OCI-LY7 (cell line): ENCODE measurements at regions not wholly inside any gene's neighbourhood (a gene's known extent, or its start where the extent isn't known, plus 50 kb on each side); places are given as distances from the start of the nearest gene placed in this dataset.

ENCODE experiments used
- BruUV-seq: library from RNA; stranded (reverse); fragments of 400-500 nt; replicated peaks from 2 replicates; lab custom pipeline; 2021; lab: Mats Ljungman, UMichigan
- CTCF ChIA-PET: fragments of 300-600 bp; sonication (Branson Sonifier 250); formaldehyde crosslinking; loops from one replicate; lab custom pipeline; 2022; ENCODE audit warnings: antibody characterized with exemption; ENCODE audit not compliant: unreplicated experiment; lab: Charles Lee
- POLR2A ChIA-PET: fragments of 300-600 bp; sonication (Branson Sonifier 250); formaldehyde crosslinking; loops from one replicate; lab custom pipeline; 2022; ENCODE audit warnings: antibody characterized with exemption; lab: Charles Lee
- DNase-seq: peaks from one replicate; pipeline ENCODE4 v3.0.0-alpha.2; 2015; ENCODE audit warnings: low spot score
- H2AFZ ChIP-seq: fragments of 200-600 bp; sonication (generic), shearing (Covaris generic); 2 replicates; pipeline ENCODE4 v1.6.1; 2014; ENCODE audit warnings: mild to moderate bottlenecking, antibody characterized with exemption, low read length, moderate library complexity
- H3K27ac ChIP-seq: fragments of 200-600 bp; sonication (generic); 2 replicates; pipeline ENCODE4 v1.5.1; 2014; ENCODE audit warnings: mixed run types, low read depth, mild to moderate bottlenecking, moderate library complexity, low read length, inconsistent platforms; ENCODE audit not compliant: poor library complexity, severe bottlenecking
- H3K36me3 ChIP-seq: fragments of 200-600 bp; sonication (generic); 2 replicates; pipeline ENCODE4 v1.6.1; 2014; ENCODE audit warnings: mild to moderate bottlenecking, antibody characterized with exemption, low read length, moderate library complexity, mixed read lengths; ENCODE audit not compliant: insufficient read depth
- H3K4me1 ChIP-seq: fragments of 200-600 bp; sonication (generic); 2 replicates; pipeline ENCODE4 v1.5.1; 2014; ENCODE audit warnings: mild to moderate bottlenecking, low read length; ENCODE audit not compliant: insufficient read depth, poor library complexity, severe bottlenecking
- H3K4me2 ChIP-seq: fragments of 200-600 bp; sonication (generic); 2 replicates; pipeline ENCODE4 v1.6.1; 2014; ENCODE audit warnings: mild to moderate bottlenecking, low read length
- H3K4me3 ChIP-seq: fragments of 200-600 bp; sonication (generic); 2 replicates; pipeline ENCODE4 v1.5.1; 2014; ENCODE audit warnings: mild to moderate bottlenecking, low read depth, low read length; ENCODE audit not compliant: poor library complexity, severe bottlenecking
- H3K79me2 ChIP-seq: fragments of 200-600 bp; sonication (generic); 2 replicates; pipeline ENCODE4 v1.6.1; 2016; ENCODE audit warnings: low read depth, mild to moderate bottlenecking, low read length, moderate library complexity, mixed read lengths; ENCODE audit not compliant: insufficient read depth
- H3K9me2 ChIP-seq: fragments of 200-600 bp; sonication (generic); 2 replicates; pipeline ENCODE4 v1.6.1; 2016; ENCODE audit warnings: mild to moderate bottlenecking, low read length, mixed read lengths; ENCODE audit not compliant: insufficient read depth
- H3K9me3 ChIP-seq: fragments of 200-600 bp; sonication (generic); 2 replicates; pipeline ENCODE4 v1.6.1; 2014; ENCODE audit warnings: mild to moderate bottlenecking, mixed run types, low read length, mixed read lengths
- H4K20me1 ChIP-seq: fragments of 200-600 bp; sonication (generic); 2 replicates; pipeline ENCODE4 v1.6.1; 2014; ENCODE audit warnings: mild to moderate bottlenecking, antibody characterized with exemption, low read length, moderate library complexity, mixed read lengths; ENCODE audit not compliant: insufficient read depth
- CTCF ChIP-seq: fragments of 200-600 bp; sonication (generic); conservative IDR thresholded peaks from 2 replicates; pipeline ENCODE4 v1.5.1; 2014; ENCODE audit warnings: mild to moderate bottlenecking, antibody characterized with exemption, low read length, moderate library complexity, mixed read lengths
- EZH2phosphoT487 ChIP-seq: fragments of 200-600 bp; sonication (generic); IDR thresholded peaks from 2 replicates; pipeline ENCODE4 v1.6.1; 2018; ENCODE audit warnings: low read depth, borderline replicate concordance, mild to moderate bottlenecking, mixed run types, antibody characterized with exemption, low read length, moderate library complexity, mixed read lengths
- intact Hi-C: fragments of 100-400 bp; cut with micrococcal nuclease; formaldehyde crosslinking; loops from one replicate; pipeline ENCODE4 v1.10.0; 2022; ENCODE audit not compliant: unreplicated experiment

GRCh38 chr5:98530224-98530623, 243.2 kb upstream of the RGMB start:
- TF ChIP-seq EZH2phosphoT487, result no peak
- TF ChIP-seq CTCF, result no peak
- Histone ChIP-seq H3K4me1 (no peaks in the 10 kb centered on the region), H2AFZ (no peak overlapping the region), H3K9me3 (no peaks in the 10 kb centered on the region), H3K4me3 (no peak overlapping the region), H3K36me3 (no peaks in the 10 kb centered on the region), H3K27ac (no peak overlapping the region), H3K4me2 (no peak overlapping the region), H3K79me2 (no peaks in the 10 kb centered on the region), H4K20me1 (no peaks in the 10 kb centered on the region), H3K9me2 (no peaks in the 10 kb centered on the region; the same call in 1 of the 2 replicates)
- no TSS peak for BruUV-seq
- intact Hi-C loops, result no loop called here
- ChIA-PET POLR2A (no interaction called here), CTCF (no interaction called here)
- DNase-seq, result no peak

- CTCF ChIA-PET, result no interaction called here
Observed at GRCh38 chr5:98535901-98536300, 237.6 kb upstream of the RGMB start.

GRCh38 chr5:98540056-98540455, 233.4 kb upstream of the RGMB start:
- H3K4me3 ChIP-seq, result no peak overlapping the region
- ChIA-PET CTCF (no interaction called here), POLR2A (no interaction called here)
- H3K27ac ChIP-seq, result no peak overlapping the region
- no peak for DNase-seq
- H3K4me2 ChIP-seq, result no peak overlapping the region
- BruUV-seq, result no TSS peak
- H3K79me2 ChIP-seq, result no peaks in the 10 kb centered on the region
- H2AFZ ChIP-seq, result no peak overlapping the region
- no peaks in the 10 kb centered on the region for H3K36me3 ChIP-seq
- no peaks in the 10 kb centered on the region for H3K9me3 ChIP-seq
- no peaks in the 10 kb centered on the region for H3K4me1 ChIP-seq
- TF ChIP-seq CTCF (no peak), EZH2phosphoT487 (no peak)
- no peaks in the 10 kb centered on the region for H4K20me1 ChIP-seq
- intact Hi-C loops, result no loop called here
- no peaks in the 10 kb centered on the region for H3K9me2 ChIP-seq

More at GRCh38 chr5:98535901-98536300, 237.6 kb upstream of the RGMB start:
- TF ChIP-seq CTCF (no peak), EZH2phosphoT487 (no peak)
- BruUV-seq, result no TSS peak
- H3K9me2 ChIP-seq, result no peaks in the 10 kb centered on the region
- no peaks in the 10 kb centered on the region for H4K20me1 ChIP-seq
- H3K36me3 ChIP-seq, result no peaks in the 10 kb centered on the region
- no peaks in the 10 kb centered on the region for H3K79me2 ChIP-seq
- H3K4me2 ChIP-seq, result no peak overlapping the region
- no peak overlapping the region for H3K4me3 ChIP-seq
- POLR2A ChIA-PET, result no interaction called here
- no peaks in the 10 kb centered on the region for H3K9me3 ChIP-seq
- H3K4me1 ChIP-seq, result no peaks in the 10 kb centered on the region
- DNase-seq, result no peak
- H3K27ac ChIP-seq, result no peak overlapping the region
- intact Hi-C loops, result no loop called here
- H2AFZ ChIP-seq, result no peak overlapping the region
